ENCODE measurements at regions not wholly inside any gene's neighbourhood (a gene's known extent, or its start where the extent isn't known, plus 50 kb on each side); places are given as distances from the start of the nearest gene placed in this dataset.

GRCh38 chr14:87879389-87879788 lies 113.6 kb downstream of the GALC start:
- no peak for FAIRE-seq

- FAIRE-seq, result no peak
Observed at GRCh38 chr14:87878959-87879358, 114.0 kb downstream of the GALC start.

GRCh38 chr14:87877877-87878276 lies 115.1 kb downstream of the GALC start:
- no peak for FAIRE-seq

DNA sequence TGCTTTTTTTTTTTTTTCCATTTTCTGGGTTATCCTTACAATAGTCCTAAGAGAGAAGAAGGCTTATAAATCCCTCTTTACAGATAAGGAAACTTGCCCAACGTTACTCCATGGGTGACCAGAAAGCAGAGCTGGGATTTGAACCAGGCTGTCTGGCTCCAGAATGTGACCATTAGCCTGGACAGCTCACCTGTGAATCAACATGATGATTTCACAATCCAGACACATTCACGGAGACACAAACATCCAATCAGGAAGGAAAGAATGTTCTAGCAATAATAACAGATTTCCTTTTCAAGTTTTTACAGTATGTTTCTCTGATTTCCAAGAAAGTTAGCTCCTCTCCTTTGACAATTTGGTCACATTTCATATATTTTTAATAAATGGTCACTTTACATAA lies 118.3 kb downstream of the GALC start:
- no peak for FAIRE-seq

DNA sequence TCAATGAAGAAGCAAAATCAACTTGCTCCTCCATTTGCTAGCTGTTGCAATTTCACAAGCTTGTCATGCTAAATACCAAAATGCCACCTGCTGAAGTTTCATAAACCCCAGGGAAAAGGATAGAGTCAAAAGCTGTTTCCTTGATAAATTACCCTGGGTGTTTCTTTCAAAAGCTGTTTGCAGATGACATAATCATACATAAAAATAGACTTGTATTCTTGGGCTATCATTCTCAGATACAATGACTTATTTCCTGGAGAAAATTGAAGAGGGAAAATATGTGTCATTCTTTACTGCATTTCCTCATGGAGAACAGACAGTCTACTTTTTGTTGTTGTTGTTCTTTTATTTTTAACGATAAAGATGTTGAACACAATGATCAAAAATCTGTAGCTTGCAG lies 119.2 kb downstream of the GALC start:
- FAIRE-seq, result no peak

DNA sequence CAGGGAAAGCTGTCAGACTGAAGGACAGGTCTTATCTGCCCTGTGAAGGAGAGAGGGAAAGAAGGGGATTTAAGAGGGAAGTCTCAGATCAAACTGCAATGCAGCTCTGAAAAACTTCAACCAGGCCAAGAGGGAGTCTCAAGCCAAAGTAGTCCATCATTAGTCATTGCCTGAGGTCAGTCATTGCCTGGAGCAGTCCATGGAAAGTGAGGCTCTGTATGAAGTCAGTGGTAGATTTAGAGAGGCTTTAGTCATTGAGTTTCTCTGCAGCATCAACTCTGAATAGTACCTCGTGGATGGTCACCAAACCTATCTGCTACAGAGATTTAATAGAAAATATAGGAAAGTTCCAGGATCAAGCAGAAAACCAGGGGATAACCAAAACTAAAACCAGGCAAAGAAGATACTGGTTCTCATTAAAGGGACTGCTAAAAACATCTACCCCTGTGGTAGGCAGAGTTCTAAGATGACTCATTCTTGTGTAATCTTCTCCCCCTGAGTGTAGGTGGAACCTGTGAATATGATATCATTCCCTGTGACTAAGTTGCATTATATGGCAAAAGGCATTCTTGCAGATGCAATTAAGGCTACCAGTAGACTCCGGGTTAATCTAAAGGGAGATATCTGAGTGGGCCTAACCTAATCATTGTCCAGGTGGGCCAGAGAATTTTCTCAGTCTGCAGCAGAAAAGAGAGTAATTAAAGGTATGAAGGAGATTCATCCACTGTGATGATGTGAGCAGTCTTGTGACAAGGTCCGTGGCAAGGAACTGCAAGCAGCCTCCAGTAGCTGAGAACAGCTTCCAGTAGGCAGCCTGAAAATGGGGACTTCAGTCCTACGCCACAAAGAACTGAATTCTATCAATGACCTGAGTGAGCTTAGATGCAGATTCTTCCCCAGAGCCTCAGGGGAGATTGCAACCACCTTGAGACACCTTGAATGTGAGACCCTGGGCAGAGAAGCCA lies 123.1 kb downstream of the GALC start:
- no peak for FAIRE-seq

- no peak for FAIRE-seq
Observed at GRCh38 chr14:87868920-87869319, 124.1 kb downstream of the GALC start.

- FAIRE-seq, result no peak
Observed at GRCh38 chr14:87866116-87866515, 126.9 kb downstream of the GALC start.

GRCh38 chr14:87864356-87865270 lies 128.4 kb downstream of the GALC start:
- no peak for FAIRE-seq

- no peak for FAIRE-seq
Observed at GRCh38 chr14:87863047-87863446, 129.9 kb downstream of the GALC start.

DNA sequence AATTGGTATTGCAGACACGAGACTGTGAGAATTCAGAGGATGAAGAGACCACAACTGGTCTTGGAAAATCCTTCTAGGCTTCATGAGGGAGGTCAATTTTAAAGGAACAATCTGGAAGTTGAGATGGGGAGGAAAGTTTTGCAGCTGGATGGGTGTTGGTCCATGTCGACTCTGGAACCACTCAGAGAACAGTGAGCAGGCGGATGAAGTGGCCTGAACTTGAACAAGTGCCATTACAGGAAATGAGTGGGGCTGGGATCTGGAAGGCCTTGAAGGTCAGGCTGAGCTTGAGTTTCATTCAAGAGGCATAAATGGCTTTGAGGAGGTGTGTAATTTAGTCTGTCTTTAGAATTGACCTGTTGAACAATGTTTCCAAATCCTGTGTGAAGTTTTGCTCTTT lies 140.9 kb downstream of the GALC start:
- no peak for FAIRE-seq

DNA sequence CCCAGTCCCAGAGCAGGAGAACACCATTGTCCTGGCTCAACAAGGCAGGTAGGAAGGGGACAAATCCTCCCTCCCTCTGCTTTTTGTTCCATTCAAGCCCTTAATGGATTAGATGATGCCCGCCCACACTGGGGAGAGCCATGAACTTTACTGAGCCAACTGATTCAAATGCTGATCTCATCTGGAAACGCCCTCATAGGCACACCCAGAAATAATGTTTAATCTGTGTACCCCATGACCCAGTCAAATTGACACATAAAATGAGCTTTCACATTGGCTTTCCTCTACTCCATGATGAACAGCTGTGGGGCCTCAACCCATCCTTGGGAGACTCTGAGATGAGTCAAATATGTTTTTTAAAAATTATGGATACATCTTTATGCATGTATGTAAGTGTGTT lies 141.8 kb downstream of the GALC start:
- no peak for FAIRE-seq

DNA sequence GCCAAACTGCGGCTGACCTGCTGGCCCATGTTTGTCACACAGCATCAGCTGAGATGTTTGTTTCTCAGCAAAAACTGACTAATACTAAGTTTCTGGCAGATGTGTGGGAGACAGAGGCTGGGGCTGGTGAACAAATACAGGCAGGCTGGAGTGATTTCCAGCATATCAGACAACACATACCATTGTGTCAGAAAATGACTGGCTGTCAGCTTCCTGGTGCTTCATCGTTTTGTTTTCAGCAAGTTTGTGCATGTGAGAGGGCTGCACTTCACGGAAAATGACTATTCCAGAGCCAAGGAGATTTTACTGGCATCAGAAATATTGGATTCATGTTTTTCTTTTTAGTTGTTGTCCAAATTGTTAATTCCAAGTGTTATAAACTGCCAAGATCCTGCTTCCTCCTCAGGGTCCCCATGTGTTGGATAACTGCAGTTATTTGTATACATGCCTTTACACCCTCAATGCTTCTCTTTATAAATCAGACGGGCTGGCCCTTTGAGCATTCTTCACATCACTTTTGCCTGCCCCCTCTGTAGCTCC lies 145.7 kb downstream of the GALC start:
- no peak for FAIRE-seq

DNA sequence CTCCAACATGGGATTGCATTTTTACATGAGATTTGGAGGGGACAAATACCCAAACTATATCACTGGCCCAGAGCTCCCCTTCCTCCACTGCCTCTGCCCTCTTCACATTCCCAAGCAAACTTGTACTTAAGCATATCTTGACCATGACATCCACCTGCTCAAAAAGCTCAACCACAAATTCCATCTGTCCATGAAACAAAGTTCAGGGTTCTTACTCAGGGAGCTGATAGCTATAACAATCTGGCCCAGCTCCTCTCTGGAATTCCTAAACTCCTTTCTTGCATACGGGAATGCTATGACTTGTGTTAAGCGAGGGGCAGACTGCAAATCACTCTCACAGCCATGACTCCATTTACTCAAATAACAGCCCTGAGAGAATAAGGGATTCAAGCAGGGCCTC lies 152.1 kb downstream of the GALC start:
- FAIRE-seq, result no peak

GRCh38 chr14:87838931-87839330 lies 154.1 kb downstream of the GALC start:
- no peak for FAIRE-seq

- FAIRE-seq, result no peak
Observed at GRCh38 chr14:87837296-87837695, 155.7 kb downstream of the GALC start.

DNA sequence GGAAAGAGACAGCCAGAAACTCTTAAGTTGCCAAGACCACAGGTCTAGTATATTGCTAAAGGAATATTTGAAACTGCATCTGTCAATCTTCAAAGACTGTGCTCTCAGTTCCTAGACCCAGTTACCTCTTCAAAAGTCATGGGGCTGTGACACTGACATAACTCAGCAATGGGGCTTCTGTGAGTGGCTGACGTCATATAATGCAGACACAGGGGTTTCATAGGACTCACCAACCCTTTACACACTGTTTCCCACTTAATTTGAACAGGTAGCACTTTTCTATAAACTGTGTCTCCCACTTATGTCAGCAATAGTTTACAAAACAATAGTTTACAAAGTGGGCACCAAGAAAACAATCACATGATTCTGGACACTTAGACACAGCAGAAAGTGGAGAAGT lies 158.4 kb downstream of the GALC start:
- no peak for FAIRE-seq

- no peak for FAIRE-seq
Observed at GRCh38 chr14:87833026-87833425, 160.0 kb downstream of the GALC start.

DNA sequence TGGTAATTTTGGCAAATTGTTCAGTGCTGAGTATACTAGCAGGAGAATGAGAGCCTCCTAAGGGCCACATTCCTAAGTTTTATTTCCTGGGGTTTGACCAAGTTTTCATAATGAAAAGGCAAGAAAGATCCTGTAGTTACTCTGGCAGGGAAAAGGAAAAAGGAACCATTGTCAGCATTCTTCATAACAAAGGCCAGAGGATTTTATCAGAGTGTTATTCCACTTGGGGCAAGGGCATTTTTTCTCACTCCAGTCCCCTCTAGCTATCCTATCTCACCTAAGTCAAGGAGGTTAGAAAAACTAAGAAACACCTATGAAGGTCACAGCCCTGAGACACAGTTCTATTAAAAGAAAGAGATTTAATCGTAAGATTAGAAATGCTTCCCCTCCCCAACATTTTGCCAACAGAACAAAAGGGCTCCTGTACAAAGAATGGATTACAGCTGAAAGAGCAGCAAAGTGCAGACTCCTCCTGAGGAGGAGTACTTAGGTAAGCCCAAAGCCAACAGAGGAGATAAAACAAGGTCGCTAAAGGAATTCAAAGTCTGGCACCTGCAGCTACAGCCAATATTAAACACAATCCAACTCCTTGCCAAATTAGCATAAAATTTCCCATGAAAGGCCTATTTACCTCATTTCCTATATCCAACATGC lies 162.4 kb downstream of the GALC start:
- FAIRE-seq, result no peak

GRCh38 chr14:87829543-87829942 lies 163.4 kb downstream of the GALC start:
- FAIRE-seq, result no peak

GRCh38 chr14:87824266-87824665 lies 168.7 kb downstream of the GALC start:
- FAIRE-seq, result no peak

DNA sequence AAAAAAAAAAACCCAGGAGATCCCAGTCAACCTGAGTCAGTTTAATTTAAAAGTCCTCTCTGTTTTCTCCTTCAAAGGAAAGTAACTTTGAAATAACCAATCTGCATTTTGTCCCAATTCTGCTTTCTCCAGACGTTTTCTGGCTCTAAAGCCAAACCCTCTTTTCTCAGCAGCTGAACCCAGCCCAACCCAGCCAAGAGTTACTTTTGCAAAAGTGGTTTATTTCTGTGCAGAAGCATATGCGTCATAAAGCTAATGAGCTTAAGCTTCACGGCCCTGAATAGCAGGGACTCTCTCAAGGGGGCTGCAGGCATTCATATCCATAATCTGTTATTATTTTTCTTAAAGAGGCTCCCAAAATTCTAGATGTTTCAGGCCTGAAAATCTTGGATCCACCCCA lies 176.6 kb downstream of the GALC start:
- FAIRE-seq, result no peak

- no peak for FAIRE-seq
Observed at GRCh38 chr14:87815121-87815520, 177.9 kb downstream of the GALC start.

Data from TTC549 (cell line).